ENCODE measurements at regions not wholly inside any gene's neighbourhood (a gene's known extent, or its start where the extent isn't known, plus 50 kb on each side); places are given as distances from the start of the nearest gene placed in this dataset.

DNA sequence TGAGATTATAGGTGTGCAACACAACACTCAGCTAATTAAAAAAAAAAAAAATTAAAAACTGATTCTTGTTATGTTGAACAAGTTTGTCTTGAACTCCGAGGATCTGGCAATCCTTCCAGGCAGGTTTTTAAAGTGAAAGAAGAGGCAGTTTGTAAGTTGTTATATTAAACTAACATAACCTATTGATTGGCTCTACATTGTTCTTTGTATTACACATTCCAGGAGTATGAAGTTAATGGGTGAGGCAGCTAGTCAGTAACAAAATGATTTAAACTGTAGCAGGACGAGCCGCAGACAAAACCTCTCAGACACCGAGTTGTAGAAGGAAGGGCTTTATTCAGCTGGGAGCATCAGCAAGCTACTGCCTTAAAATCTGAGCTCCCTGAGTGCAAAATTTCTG lies 1953.9 kb upstream of the CDH6 start:
- H3K4me3 ChIP-seq (replicated peaks; ENCODE audit: insufficient read depth, low read length): no peak overlapping the region
- TF ChIP-seq, protein P1, sequence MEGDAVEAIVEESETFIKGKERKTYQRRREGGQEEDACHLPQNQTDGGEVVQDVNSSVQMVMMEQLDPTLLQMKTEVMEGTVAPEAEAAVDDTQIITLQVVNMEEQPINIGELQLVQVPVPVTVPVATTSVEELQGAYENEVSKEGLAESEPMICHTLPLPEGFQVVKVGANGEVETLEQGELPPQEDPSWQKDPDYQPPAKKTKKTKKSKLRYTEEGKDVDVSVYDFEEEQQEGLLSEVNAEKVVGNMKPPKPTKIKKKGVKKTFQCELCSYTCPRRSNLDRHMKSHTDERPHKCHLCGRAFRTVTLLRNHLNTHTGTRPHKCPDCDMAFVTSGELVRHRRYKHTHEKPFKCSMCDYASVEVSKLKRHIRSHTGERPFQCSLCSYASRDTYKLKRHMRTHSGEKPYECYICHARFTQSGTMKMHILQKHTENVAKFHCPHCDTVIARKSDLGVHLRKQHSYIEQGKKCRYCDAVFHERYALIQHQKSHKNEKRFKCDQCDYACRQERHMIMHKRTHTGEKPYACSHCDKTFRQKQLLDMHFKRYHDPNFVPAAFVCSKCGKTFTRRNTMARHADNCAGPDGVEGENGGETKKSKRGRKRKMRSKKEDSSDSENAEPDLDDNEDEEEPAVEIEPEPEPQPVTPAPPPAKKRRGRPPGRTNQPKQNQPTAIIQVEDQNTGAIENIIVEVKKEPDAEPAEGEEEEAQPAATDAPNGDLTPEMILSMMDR (IDR thresholded peaks at IDR 0.05; ENCODE audit: insufficient read depth, low read length): no peak
- TF ChIP-seq GABPA (IDR thresholded peaks at IDR 0.05; ENCODE audit: low read depth) (no peak), SPI1 (IDR thresholded peaks at IDR 0.05; ENCODE audit: borderline replicate concordance, low read depth) (no peak), POLR2AphosphoS5 (IDR thresholded peaks at IDR 0.05; ENCODE audit: low read depth) (no peak)
- TF ChIP-seq, protein P2, sequence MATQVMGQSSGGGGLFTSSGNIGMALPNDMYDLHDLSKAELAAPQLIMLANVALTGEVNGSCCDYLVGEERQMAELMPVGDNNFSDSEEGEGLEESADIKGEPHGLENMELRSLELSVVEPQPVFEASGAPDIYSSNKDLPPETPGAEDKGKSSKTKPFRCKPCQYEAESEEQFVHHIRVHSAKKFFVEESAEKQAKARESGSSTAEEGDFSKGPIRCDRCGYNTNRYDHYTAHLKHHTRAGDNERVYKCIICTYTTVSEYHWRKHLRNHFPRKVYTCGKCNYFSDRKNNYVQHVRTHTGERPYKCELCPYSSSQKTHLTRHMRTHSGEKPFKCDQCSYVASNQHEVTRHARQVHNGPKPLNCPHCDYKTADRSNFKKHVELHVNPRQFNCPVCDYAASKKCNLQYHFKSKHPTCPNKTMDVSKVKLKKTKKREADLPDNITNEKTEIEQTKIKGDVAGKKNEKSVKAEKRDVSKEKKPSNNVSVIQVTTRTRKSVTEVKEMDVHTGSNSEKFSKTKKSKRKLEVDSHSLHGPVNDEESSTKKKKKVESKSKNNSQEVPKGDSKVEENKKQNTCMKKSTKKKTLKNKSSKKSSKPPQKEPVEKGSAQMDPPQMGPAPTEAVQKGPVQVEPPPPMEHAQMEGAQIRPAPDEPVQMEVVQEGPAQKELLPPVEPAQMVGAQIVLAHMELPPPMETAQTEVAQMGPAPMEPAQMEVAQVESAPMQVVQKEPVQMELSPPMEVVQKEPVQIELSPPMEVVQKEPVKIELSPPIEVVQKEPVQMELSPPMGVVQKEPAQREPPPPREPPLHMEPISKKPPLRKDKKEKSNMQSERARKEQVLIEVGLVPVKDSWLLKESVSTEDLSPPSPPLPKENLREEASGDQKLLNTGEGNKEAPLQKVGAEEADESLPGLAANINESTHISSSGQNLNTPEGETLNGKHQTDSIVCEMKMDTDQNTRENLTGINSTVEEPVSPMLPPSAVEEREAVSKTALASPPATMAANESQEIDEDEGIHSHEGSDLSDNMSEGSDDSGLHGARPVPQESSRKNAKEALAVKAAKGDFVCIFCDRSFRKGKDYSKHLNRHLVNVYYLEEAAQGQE (IDR thresholded peaks at IDR 0.05; ENCODE audit: insufficient replicate concordance, low read depth): no peak
- no peak overlapping the region for H3K27ac ChIP-seq (replicated peaks)
- no peaks in the 10 kb centered on the region for H3K27me3 ChIP-seq (ENCODE audit: insufficient read depth, poor library complexity, severe bottlenecking)
- DNase-seq (ENCODE audit: low read depth in 1 of 2, low spot score in 1 of 2): no peak

DNA sequence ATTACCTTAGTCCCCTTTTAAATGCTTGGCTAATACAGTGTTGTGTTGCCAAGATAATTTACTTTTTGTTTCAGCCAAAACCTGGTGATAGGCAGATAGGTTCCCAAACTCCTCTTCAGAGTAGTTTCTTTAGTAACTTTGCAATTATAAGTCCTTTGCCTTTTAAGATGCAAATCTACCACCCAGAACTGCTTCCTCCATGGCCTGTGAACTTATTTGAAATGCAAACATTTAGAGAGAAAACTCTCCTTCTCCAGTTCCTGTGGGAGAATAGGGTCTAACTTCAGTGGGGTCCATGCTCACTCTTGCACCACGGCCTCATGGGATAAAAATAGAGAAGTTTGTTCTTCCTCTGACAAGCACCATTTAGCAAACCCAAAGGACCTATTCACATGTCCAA lies 1955.4 kb upstream of the CDH6 start:
- no peak for TF ChIP-seq SPI1 (IDR thresholded peaks at IDR 0.05; ENCODE audit: borderline replicate concordance, low read depth)
- TF ChIP-seq, protein P2 (IDR thresholded peaks at IDR 0.05; ENCODE audit: insufficient replicate concordance, low read depth): no peak
- TF ChIP-seq POLR2AphosphoS5 (IDR thresholded peaks at IDR 0.05; ENCODE audit: low read depth): no peak
- TF ChIP-seq, protein P1 (IDR thresholded peaks at IDR 0.05; ENCODE audit: insufficient read depth, low read length): no peak
- TF ChIP-seq GABPA (IDR thresholded peaks at IDR 0.05; ENCODE audit: low read depth): no peak
- no peak overlapping the region for H3K27ac ChIP-seq (replicated peaks)

DNA sequence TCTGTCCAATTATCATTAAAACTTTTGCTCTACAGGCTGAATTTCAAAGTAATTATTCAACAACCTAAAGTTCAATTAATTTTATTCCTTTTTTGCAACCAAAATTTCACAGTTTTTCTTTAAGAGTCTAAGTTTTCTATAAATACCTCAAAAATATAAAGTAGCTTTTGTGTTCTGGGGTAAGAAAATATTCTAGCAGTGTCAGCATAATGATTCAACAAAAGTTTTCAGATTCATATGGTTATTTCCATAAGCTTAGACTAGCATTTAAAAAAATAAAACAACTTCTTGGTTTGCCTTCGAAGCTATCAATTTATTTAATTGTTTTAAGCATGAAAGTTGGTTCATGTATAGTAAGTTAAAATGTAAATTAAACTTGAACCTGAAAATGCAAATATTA lies 1962.3 kb upstream of the CDH6 start:
- H3K27me3 ChIP-seq (ENCODE audit: insufficient read depth, poor library complexity, severe bottlenecking): no peaks in the 10 kb centered on the region
- no peak for DNase-seq (ENCODE audit: low read depth in 1 of 2, low spot score in 1 of 2)
- no peak overlapping the region for H3K27ac ChIP-seq (replicated peaks)
- TF ChIP-seq, protein P1 (IDR thresholded peaks at IDR 0.05; ENCODE audit: insufficient read depth, low read length): no peak
- TF ChIP-seq POLR2AphosphoS5 (IDR thresholded peaks at IDR 0.05; ENCODE audit: low read depth): no peak
- no peak for TF ChIP-seq GABPA (IDR thresholded peaks at IDR 0.05; ENCODE audit: low read depth)
- TF ChIP-seq, protein P2 (IDR thresholded peaks at IDR 0.05; ENCODE audit: insufficient replicate concordance, low read depth): no peak
- TF ChIP-seq SPI1 (IDR thresholded peaks at IDR 0.05; ENCODE audit: borderline replicate concordance, low read depth): no peak
- no peak overlapping the region for H3K4me3 ChIP-seq (replicated peaks; ENCODE audit: insufficient read depth, low read length)

More for the DNA sequence above, 1955.4 kb upstream of the CDH6 start:
- DNase-seq (ENCODE audit: low read depth in 1 of 2, low spot score in 1 of 2): no peak
- Histone ChIP-seq H3K27me3 (ENCODE audit: insufficient read depth, poor library complexity, severe bottlenecking) (no peaks in the 10 kb centered on the region), H3K4me3 (replicated peaks; ENCODE audit: insufficient read depth, low read length) (no peak overlapping the region)

Measured in HL-60 (cell line).